ENCODE measurements at regions not wholly inside any gene's neighbourhood (a gene's known extent, or its start where the extent isn't known, plus 50 kb on each side); places are given as distances from the start of the nearest gene placed in this dataset.

DNA sequence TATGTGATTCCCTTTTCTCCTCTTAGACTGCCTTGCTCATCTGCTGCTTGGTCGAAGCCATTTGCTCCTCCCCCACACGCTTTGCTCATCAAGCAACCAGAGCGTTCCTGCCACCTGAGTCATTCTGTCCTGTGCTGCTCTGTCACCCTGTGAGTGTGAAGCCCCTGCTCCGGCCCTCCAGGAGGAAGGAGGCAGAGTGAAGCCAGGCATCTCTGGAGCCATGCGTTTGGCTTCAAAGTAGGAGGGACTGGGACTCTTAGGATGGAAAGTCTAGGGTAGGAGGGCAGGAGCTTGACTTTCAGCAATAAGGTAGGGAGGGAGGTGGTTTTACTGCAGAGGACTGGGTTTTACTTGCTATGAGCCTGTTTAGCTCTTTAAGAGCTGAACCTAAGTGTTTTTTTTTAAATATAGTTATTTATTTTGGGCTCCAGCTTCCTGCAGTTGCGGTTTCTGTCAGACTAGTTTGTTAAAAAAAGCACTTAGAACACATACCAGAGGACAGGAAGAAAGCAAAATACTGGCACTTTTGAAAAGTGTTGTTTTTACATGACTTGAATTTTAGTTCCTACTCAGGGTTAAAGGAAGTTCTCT, 63.6 kb downstream of the SPINK2 start:
- peak; percentile 89 for DNase-seq (ENCODE audit: low spot score)

GRCh38 chr4:56757261-56757746, 64.2 kb downstream of the SPINK2 start:
- DNase-seq (ENCODE audit: low spot score) = peak; percentile 58

DNA sequence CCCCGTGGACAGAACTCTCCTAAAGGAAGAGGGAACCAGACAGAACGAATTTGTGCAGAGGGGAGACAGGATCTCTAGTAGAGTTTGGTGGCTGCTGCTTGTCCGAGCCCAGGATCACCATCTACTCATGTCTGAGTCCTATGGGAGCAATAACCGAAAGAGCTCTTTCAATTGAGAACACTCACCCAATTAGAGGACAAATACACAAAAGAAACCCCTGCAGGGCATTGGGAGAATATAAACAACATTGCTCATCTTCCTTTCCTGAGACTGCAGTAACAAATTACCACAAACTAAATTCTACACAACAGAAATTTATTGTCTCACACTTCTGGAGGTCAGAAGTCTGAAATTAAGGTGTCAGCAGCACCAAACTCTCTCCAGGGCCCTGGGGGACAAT, 65.6 kb downstream of the SPINK2 start:
- DNase-seq (ENCODE audit: low spot score) = peak; percentile 25

DNA sequence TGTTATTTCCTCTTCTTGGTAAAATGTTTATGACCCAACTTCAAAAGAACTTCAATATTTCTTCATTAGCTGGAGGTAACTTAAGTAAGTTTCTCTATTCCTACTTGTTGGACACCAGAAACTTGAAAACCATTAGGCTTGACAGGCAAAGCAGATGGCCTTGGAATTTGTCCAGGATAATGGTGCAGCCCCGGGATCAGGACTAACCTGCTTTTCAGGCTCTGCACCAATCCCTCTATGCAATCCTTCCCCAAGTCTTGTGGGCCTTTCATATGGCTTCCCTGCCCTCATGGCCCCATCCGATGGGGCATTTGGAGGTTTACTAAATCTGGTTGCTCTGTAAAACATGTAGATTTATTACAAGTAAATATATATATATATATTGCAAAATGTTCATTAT, 68.5 kb downstream of the SPINK2 start:
- no peak for DNase-seq (ENCODE audit: low spot score)

DNA sequence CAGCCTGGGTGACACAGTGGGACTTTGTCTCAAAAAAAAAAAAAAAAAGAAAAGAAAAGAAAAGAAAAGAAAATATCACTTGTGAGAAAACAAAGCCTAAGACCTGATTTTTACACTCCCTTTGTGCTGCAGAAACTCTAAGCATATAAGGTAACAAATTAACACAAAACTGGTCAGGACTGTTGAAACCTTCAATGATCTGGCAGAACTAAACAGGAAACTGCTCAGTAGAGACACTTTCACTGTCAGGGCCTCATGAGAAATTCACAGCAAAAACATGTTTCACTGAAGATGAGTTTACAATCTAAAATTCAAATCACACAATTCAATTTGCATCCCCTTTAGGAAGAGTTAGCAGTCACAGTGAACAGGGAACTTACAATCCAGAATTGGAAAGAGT, 69.1 kb upstream of the HOPX start:
- DNase-seq (ENCODE audit: low spot score) = no peak

- no peak for DNase-seq (ENCODE audit: low spot score)
These were observed 67.2 kb upstream of the HOPX start for GRCh38 chr4:56748271-56748670.

DNA sequence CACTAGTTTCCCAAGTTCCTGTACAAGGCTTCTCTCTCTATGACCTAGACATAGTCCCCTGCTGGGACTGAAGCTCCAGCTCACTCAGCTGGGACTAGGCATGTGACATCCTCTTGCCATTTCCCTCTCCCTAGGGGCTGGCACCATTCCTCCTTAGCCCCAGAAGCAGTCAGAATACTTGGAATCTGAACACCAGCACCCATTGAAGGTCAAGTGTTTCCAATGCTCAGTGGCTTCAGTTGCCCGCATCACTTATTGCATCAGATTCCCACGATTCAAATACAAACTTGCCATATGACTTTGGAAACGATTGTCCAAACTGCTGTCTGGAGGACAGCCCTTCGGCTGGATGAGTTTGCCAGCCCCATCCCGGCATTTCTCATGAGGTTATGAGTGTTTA, 65.5 kb upstream of the HOPX start:
- no peak for DNase-seq (ENCODE audit: low spot score)

DNA sequence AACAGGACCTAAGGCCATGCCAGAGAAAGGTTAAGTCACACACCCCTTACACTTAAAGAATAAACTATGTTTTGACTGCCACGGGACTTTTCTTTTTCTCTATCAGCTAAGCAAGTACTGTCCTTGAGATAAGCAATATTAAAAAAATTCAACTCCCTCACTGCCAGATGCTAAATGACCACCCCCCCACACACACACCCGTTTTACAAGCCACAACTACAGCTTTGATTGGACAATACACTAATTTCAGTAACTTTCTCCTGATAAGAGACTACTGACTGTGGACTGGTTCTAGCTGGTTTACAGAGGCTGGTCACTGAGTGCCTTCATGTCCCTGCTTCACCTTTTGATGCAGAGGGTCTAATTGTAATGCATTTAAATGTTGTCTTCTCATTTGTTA, 63.9 kb upstream of the HOPX start:
- no peak for DNase-seq (ENCODE audit: low spot score)

DNA sequence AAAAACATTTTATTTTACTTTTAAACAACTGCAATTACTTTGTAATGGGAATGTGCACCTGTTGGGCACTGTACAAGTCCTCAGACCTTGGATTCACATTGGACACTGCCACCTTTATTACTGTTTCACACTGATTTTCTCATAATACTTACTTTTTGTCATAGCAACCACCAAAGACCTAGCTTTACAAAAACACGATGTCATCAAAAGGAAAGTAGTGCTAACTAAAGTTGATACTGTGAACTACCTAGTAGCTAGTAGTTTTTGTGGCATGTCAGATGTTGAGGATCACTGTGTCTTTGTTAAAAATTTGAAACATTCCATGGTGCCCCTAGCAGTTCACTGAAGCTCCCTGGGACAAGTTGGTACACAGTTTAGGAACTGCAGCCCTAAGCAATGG, 62.9 kb upstream of the HOPX start:
- no peak for DNase-seq (ENCODE audit: low spot score)

DNA sequence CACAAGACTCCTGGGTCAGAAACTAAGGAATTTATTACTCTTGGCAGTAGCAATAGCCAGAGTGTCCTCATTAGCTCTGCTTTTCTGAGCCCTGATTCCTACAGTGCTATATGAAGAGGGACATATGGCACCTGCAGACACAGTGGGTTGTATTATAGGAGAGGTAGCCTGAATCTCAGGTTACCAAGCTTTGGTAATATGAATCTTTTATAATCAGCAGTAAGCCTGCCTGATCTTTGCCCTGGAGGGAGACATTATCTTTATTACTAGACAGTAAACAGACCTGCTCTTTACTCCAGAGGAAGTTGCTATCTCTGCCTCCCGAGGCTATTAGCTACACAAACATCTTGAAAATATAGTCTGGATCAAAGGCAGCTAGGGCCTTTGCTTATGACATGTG, 62.5 kb upstream of the HOPX start:
- DNase-seq (ENCODE audit: low spot score) = no peak

DNA sequence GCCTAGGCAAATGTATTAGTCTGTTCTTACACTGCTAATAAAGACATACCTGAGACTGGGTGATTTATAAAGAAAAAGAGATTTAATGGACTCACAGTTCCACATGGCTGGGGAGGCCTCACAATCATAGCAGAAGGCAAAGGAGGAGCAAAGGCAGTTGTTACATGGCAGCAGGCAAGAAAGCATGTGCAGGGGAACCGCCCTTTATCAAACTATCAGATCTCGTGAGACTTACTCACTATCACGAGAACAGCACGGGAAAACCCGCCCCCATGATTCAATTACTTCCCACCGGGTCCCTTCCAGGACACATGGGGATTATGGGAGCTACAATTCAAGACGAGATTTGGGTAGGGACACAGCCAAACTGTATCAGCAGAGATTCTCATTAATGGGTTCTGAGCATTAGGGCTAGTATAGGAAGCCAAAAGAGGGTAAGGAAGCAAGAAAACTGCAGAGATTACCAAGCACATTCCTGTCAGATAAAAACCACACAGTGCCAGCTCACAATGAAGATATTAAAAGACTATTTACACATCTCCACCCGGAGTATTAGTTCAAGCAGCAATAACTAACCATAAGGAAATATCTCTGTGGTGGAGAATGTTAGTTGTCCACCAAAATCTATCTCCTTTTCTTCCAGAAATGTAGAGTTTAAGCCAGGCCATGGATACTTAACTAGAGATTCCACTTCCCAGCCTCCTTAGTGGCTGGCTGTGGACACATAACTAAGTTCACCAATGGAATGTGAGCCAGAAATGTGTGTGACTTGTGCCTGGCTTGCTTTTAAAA, 61.2 kb upstream of the HOPX start:
- DNase-seq (ENCODE audit: low spot score) = peak; percentile 26

GRCh38 chr4:56741595-56741994, 60.5 kb upstream of the HOPX start:
- DNase-seq (ENCODE audit: low spot score) = no peak

- peak; percentile 24 for DNase-seq (ENCODE audit: low spot score)
These were observed 58.1 kb upstream of the HOPX start for GRCh38 chr4:56739066-56739777.

DNA sequence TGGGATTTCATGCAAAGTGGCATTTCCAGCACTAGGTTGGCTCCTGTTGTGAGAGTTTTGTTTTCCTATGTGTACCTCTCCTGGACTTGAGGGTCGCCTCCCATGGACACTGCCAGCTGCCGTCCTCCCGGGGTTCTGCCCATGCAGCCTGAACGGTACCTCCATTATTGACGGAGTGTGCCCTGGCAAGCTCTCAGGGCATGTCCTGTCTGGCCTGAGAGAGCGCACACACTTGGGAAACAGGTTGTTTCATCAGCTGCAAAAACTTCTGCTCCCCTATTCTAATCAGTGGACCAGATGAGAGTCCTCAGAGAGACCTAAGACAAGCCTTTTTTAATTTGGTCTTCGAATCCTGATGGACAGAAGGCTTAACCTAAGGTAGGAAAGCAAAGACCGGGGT, 56.6 kb upstream of the HOPX start:
- DNase-seq (ENCODE audit: low spot score) = no peak

- no peak for DNase-seq (ENCODE audit: low spot score)
These were observed 52.3 kb upstream of the HOPX start for GRCh38 chr4:56733352-56733751.

- no peak for DNase-seq (ENCODE audit: low spot score)
These were observed 51.2 kb upstream of the HOPX start for GRCh38 chr4:56732301-56732700.

GRCh38 chr4:56731857-56732256, 50.8 kb upstream of the HOPX start:
- DNase-seq (ENCODE audit: low spot score) = no peak
